NCI-H1105 treated with DMSO at 0.1 percent for 48 hours (cell line): ENCODE measurements at regions not wholly inside any gene's neighbourhood (a gene's known extent, or its start where the extent isn't known, plus 50 kb on each side); places are given as distances from the start of the nearest gene placed in this dataset.
"Not testable (repeated sequence)": the region's sequence is repeated elsewhere in the genome, so short reads cannot be mapped to it uniquely, and the experiment has no call there.

ENCODE experiments used
- DNase-seq: peaks from one replicate; lab custom pipeline; 2025; lab: John Stamatoyannopoulos, UW

DNA sequence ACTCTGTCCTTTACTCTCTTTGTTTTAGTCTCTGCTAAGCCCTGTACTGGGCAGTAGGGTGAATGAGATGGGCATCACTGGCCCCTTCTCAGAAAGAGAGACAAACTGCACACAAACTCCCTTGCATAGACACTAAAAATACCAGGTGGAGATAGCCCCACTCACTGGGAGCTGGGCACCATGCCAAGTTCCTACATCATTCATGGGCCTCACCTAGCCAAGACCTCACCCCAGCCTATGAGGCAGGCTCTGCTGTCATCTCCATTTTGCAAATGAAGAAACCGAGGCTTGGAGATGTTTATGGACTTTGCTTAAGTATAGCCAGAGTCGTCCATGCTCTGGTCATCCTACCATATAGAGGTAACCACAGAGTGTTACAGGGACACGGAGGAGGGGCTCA, 499.8 kb upstream of the CDH11 start:
- DNase-seq = peak; percentile 13

DNA sequence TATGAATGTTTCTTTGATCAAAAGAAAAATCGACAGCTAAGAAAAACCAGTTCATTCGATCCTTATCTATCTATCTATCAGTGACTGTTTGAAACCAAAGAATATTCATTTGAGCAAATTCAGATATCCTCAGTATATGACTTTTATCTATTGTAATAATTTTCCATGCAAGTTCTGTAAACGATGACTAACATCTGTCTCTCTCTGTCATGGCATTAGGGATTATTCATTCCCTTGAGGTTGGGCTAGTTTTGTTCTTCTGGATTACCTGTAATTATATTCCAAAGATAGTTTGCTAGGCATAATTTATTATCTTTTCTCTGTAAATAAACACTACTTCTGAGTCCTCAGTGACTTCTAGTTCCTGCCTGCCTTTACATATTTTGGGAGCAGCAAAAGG, 497.7 kb upstream of the CDH11 start:
- DNase-seq = no peak

DNA sequence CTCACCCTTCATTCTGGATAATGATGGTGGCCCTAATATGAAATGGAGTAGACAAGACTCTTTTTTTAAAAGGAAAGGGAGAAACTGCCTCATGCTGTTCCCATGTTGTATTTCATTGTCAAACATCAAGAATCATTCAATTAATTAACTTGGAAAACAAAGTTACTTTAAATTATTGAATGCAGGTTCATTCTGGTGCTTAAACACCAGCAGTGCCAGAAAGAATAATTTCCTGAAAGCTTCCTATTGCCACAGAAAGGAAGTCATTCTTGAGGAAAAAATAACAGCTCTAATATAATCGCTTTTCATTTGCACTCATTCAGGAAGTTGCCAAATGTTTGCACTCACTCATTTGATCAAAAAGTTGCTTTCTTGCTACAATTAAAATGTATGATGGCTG, 497.1 kb upstream of the CDH11 start:
- no peak for DNase-seq

DNA sequence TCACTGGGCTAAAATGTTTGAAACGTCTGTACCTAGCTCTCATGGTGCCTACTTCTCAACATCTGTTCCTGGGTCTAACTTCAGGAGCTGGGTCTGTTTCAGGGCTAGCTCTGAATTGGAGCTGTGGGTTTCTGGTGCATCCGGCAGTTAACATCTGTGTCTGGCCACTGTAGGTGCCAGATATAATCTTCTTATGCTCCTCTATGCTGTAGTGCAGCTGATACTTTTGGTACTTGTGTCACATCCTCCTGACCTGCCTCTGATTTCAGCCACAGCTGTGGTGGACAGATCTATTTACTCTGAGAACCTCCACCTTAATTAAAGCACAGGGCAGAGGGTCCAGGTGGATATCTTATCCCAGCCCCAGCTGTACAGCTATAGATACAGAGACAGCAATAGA, 496.5 kb upstream of the CDH11 start:
- no peak for DNase-seq

DNA sequence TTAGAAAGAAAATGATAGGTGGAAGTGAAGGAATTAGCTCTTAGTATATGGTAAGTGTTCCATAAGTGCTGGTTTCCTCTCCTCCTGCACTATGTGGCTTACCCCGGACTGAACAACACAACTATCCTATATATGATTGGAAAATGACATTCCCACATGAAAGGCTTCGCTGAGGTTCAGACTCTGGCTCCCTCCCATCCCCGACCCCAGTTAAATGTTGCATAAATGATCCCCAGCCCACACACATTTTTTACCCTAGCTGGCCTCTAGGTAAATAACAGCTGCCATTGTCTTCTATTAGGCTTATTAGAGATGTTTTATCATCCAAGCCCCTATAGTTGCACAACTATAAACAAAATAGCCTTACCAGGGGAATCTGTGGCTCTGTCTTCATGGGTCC, 495.6 kb upstream of the CDH11 start:
- DNase-seq = no peak

DNA sequence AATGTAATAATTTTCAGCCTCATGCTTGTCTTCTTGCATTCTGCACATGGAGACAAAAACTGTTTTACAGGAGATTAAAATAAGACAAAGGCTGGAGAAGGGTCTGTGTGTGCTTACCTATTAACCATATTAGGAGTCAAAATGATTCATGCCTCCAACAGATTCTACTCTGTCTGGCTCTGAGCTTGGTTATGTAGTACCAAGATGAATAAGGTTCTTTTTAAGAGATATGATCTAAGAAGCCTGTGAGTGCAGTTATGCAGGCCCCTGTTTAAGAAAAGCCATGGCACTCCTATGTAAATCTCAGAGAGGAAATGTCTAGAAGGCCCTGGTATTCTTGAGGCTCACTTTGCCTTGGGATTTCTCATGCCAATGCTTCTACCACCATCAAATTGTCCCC, 486.6 kb upstream of the CDH11 start:
- no peak for DNase-seq

DNA sequence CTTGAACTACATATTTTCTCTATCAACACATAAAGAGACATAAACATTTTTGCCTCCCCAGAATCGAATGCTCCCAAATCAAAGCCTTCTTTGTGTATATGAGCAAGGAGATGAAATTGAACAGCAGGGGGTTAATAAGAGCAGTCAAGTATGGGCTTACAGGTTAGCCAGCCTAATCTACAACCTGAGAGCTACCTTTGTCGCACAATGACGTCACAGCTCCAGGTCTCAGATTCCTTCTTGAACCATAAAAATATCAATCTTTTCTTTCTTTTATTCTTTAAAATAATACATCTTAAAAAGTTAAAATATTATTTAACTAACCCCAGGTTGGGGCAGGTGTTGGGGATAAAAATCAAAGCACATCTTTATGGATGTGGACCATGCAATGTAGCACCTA, 482.9 kb upstream of the CDH11 start:
- no peak for DNase-seq

DNA sequence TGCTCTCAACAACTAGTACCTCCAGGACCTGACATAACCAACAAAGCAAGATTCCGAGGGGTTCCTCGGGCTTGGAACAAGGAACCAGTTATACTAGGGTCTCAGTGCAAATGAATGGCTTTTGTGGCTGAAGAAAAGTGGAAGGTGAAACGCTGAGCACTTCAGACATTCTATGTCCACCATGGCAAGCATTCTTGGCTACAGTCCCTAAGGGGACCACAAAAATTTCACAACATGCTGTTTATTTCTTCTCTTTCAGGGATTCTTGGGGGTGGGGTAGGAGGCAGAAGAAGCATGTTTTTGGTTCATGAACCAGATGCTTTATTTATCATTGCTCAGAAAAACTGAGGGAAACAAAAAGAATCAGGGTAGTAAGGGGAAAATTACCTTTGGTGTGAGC, 479.9 kb upstream of the CDH11 start:
- no peak for DNase-seq

DNA sequence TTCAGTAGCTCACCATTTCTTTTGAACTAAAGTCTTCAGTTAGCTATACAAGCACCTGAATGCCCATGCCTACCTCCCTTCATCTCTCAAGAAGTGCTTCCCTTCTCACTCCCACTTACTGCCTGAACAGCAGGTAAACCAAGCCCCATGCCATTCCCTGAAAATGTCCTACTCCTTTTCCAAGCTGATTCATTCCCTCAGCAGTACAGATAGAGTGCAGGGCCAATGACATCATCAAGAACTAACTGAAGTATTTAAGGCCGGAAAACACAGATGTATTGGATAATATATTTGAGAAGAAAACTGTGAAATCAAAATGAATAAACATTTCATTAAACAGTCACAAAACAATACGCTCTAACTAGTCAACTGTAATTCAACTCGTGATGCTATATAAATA, 478.8 kb upstream of the CDH11 start:
- no peak for DNase-seq

DNA sequence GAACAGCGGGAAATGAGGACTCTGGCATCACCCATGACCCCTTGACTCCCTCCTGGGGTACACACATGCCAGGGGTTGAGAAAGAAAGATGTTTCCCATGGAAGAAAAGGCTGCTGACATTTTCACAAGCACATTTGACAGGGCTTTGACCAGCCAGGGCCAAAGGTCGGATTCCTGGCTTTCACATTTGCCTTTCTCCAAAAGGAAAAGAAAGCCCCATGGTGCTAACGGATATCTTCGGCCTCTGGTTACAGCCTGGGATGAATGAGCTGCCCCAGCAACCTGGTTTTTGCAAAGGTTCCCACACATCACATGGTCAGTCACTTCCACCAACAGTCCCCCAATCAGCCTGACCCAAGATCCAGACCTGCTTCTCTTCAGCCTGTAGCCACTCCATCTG, 478.2 kb upstream of the CDH11 start:
- DNase-seq = no peak

DNA sequence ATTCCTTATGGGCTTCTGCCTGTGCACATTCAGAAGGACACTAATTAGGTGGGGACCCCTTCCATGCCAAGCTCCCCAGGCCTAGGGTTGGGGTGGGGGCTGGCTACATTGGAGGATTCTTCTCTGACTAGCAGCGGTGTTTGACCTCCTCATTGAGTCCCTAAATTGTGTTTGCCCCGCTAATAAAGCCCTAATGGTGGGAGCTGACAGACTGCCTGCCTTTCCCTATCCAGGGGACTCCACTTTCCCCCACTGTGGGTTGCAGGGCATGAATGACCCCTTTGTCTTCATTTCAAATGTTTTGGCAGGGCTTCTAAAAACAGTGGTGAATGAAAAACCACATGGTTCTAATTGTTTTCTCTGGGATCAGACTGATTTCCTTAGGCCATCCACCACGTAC, 476.8 kb upstream of the CDH11 start:
- no peak for DNase-seq

DNA sequence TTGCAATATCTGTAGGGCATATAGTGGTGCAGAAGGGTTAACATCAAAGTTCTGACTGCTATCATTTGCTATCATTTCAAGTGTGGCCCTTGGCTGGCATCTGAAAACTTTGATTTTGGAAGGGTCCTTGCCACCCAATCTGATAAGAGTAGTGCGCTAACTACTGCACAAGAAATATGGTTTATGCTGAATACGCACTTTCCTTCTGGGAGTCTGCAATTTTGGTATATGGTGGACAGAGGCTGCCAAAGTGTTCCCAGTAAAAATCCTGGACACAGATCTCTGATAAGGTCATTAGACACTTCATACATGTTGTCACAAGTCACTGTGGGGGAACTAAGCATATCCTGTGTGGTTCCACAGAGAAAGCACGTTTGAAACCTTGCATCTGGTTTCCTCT, 461.6 kb upstream of the CDH11 start:
- no peak for DNase-seq

DNA sequence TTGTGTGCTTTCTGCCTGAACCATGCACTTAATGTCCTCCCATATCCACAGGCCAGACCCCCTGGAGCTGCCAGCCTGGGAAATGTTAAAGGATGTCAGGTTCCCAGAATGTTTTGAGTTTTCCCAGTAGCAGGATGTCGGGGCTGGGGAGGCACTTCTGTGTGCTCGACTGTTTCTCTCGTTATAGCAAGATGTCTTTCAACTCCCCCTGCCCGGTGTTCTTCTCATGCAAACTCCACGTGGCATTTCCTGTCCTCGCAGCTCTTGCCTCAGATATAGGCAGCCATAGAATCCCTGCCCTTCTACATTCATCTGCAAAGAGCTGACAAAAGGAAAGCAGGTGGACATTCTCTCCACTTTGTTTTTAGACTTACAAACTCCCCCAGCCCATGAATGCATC, 457.2 kb upstream of the CDH11 start:
- no peak for DNase-seq

DNA sequence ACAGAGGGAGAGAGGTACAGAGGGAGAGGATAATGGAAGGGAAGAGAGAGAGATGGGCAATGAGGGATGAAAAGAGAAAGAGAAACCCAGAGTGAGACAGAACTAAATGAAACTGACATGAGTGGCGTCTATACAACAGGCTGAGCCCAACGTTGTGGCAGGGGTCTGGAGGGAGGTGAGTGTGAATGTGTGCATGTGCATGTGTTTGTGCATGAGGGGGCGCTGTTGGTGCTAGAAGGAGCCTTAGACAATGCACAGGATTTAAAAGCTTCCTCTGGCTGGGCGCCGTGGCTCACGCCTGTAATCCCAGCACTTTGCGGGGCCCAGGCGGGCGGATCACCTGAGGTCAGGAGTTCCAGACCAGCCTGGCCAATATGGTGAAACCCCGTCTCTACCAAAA, 454.8 kb upstream of the CDH11 start:
- DNase-seq = no peak

DNA sequence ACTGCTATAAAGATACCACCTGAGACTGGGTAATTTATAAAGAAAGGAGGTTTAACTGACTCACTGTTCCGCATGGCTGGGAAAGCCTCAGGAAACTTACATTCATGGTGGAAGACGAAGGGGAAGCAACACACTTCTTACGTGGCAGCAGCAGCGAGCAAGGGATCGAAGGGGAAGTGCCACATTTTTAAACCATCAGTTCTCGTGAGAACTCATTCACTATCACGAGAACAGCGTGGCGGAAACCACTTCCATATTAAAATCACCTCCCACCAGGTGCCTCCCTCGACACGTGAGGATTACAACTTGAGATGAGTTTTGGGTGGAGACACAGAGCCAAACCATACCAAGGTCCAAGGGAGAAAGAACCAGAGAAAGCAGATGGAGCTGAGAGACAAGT, 454.3 kb upstream of the CDH11 start:
- DNase-seq = no peak

DNA sequence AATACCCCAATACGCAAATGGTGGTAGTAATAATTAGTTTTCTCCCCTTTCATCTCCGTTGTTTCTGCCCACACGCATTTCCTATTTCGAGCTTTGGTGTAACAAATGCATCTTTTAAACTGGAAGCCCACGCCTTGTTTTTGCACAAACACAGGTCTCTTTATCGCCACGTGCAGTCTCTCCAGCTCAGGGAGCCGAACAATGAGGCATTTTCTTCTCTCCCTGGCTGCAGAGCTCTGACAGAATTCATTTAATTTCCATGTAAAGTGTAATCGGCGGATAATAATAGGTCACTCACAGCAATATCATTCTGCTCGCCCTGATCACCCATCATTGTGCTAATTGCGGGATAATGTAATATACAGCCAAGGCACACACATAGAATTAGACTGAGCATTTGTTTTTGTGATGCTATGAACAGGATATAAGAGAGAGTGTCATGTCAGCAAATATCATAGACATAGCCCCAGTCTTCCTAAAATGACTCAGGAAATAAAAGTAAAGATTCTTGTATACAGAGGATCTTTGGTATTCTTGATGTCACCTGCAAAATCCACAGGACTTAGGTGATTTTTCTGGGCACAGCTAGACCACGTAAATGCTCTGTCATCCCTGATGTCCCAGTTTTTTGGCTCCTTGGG, 452.6 kb upstream of the CDH11 start:
- DNase-seq = no peak

DNA sequence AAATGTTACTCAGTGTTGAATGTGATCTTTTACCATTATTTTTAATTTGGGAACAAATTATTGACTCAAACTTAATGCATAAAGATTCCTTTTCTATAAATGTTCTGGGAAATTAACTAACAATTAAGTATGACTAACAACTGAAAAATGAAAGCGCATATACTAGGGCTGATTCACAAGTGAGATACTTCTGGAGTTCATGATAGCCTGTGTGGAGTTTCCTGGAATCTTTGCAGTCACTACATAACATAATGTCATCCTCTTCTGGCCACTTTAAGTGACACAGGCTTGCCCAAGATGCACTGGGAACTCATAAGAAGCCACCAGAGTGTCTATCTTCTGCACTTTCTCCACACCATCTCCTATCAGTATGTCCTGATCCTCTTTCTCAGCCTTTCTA, 450.3 kb upstream of the CDH11 start:
- DNase-seq = no peak

DNA sequence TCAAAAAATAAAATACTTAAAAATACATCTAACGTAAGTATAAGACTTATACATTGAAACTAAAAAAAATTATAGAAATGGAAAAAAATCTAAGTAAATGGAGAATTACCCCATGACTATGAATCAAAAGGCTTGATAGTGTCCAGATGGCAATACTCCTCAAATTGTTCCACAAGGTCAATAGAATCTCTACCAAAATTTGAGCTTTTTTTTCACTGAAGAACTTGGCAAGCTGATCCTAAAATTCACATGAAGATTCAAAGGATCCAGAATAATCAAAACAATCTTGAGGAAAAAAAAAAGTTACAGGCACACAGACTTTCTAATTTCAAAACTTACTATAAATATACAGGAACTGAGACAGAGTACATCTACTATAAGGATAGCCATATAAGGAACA, 448.4 kb upstream of the CDH11 start:
- no peak for DNase-seq

DNA sequence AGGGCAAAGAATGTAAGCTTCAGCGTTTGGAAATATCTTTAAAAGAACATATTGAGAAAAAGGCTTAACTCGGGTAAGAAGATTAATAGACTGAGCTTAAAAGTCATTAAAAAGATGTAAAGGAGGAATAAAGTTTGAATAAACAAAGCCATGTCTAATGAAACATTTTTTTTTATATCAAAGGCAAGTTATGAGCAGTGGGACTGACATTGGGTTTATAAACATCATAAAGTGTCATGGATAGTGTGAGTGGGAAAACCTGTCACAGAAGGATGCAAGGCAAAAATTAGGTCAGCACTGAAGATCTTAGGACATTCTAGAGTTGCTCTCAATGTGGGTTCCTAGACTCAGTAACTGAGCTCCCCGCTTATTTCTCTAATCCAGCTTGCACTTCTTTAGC, 438.0 kb upstream of the CDH11 start:
- no peak for DNase-seq

DNA sequence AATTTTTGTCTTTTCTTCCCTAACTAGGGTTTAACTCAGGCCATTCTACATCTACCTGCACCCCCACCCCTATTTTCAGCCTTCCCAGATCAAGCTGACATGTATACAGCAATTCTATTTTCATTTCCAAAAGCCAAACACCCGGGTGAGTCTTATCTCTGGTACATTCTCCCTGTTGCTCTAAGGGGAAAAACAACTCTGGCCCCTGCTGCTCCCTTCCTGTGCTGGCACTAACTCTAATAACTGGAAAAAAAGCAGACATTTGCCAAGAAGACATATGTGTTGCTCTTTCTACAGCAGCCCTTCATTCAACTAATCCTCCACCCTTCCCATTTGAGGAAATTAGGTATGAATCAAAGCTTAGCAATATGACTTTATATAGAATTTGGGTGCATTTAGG, 427.8 kb upstream of the CDH11 start:
- not testable (repeated sequence) for DNase-seq

DNA sequence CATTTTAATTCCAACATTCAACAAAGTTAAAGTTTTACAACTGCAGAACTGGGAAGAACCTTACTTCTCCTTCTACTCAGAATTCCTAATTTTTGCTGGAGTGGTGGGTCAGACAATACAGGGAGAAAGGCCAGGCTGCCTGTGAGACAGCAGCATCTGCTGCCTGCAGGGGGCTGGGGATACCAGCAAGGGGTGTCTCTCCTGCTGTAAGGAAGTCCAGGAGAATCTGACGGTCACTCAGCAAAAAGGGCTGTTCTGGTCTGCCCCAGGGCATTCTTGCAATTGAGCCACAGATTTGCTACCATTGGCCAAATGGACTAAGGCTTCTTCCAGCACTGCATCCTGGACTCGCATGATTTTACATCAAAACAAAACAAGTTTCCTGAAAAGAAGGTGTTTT, 426.6 kb upstream of the CDH11 start:
- DNase-seq = no peak

DNA sequence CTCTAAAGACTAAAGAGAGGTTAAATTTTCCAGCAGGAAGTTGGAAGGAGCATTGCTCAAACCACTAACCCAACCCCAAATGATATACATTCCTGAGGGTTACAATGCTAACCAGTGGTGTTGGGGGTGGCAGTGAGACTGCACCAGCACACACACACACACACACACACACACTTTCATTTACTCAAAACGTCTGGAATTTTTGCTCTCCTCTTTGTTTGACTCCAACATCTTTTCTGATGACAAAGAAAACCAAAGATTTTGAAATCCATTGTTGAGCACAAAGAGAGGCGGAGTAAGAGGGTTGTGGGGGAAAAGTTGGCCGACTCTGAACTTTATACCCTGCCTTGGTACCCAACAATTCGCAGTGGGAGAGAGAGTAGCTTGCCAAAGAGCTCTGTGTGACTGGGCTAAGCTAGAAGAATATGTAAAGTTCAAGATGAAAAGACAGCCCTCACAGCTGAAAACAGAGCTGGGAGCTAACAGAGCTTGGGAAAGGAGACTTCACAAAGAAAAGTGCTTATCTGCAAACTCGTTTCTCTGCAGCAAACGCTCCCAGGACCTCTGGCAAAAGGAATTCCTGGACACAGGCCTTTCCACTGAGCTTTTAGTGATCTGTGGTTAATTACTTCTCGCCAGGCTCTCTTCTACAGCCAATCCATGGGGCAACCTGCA, 426.0 kb upstream of the CDH11 start:
- DNase-seq = no peak

DNA sequence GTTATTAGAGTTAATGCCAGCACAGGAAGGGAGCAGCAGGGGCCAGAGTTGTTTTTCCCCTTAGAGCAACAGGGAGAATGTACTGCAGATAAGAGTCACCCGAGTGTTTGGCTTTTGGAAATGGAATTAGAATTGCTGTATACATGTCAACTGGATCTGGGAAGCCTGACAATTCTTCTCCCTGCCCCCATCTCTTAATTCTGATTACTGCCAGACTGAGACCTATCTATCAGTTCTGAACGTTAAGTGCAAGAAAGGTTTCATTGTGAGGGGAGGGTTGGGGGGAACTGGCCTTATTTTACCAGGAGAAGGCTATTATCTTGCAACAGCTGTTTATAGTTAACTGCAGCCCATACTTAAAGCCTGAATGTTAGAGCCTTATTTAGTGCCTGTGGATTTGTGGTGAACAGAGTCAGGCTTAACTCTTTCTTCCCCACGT, 424.5 kb upstream of the CDH11 start:
- DNase-seq = no peak

DNA sequence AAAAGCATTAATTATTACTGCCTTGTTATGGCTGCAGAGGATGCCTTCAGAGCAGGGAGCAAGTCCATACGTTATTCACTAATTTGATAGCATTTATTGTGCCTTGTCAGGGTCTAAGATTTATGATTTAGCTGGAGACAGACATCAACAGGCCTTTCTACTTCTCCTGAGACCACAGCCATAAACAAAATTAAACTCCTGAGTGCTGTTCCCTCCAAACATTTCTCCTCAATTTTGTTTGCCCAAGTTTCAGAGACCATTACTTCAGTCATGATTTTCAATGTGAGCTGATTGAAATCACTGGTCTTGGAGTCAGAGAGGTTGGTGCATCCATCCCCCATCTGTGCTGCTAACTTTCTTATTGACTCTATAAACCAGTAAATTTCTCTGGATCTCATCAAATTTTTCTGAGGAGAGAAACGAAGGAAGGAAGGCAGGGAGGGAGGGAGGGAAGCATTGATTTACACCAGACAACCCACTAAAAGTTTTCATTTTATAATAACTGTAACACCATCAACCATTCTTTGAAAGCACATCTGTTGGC, 423.6 kb upstream of the CDH11 start:
- no peak for DNase-seq
